IMR-90 (cell line): ENCODE measurements at regions not wholly inside any gene's neighbourhood (a gene's known extent, or its start where the extent isn't known, plus 50 kb on each side); places are given as distances from the start of the nearest gene placed in this dataset.

Experiments used
- CEBPB ChIP-seq: IDR thresholded peaks from 2 replicates; pipeline ENCODE4 v1.6.1; 2012; ENCODE audit warnings: low read depth, low read length, improper control_type of control experiment
- MAZ ChIP-seq: IDR thresholded peaks from 2 replicates; pipeline ENCODE4 v1.6.1; 2012; ENCODE audit warnings: low read depth, mild to moderate bottlenecking, low read length, improper control_type of control experiment, moderate library complexity, borderline replicate concordance
- MXI1 ChIP-seq: IDR thresholded peaks from 2 replicates; pipeline ENCODE4 v1.6.1; 2012; ENCODE audit warnings: low read depth, mild to moderate bottlenecking, low read length, moderate library complexity, borderline replicate concordance
- POLR2A ChIP-seq: IDR thresholded peaks from 2 replicates; pipeline ENCODE4 v1.6.1; 2012; ENCODE audit warnings: mild to moderate bottlenecking, low read depth, low read length
- RAD21 ChIP-seq: IDR thresholded peaks from 2 replicates; pipeline ENCODE4 v1.6.1; 2012; ENCODE audit warnings: low read length, improper control_type of control experiment
- RCOR1 ChIP-seq: IDR thresholded peaks from 2 replicates; pipeline ENCODE4 v1.6.1; 2012; ENCODE audit warnings: mild to moderate bottlenecking, low read length, improper control_type of control experiment; ENCODE audit not compliant: insufficient replicate concordance
- RFX5 ChIP-seq: IDR thresholded peaks from 2 replicates; pipeline ENCODE4 v1.8.0; 2012; ENCODE audit warnings: low read depth, mild to moderate bottlenecking, low read length, moderate library complexity
- SMC3 ChIP-seq: fragments of 150-350 bp; IDR thresholded peaks from 2 replicates; pipeline ENCODE4 v1.6.1; 2016; ENCODE audit warnings: low read depth, mild to moderate bottlenecking, antibody characterized with exemption, low read length, moderate library complexity
- TF ChIP-seq, protein P1 (sequence below): conservative IDR thresholded peaks from 2 replicates; pipeline ENCODE4 v1.5.1; 2012; ENCODE audit warnings: mild to moderate bottlenecking, low read depth, low read length, improper control_type of control experiment

DNA sequence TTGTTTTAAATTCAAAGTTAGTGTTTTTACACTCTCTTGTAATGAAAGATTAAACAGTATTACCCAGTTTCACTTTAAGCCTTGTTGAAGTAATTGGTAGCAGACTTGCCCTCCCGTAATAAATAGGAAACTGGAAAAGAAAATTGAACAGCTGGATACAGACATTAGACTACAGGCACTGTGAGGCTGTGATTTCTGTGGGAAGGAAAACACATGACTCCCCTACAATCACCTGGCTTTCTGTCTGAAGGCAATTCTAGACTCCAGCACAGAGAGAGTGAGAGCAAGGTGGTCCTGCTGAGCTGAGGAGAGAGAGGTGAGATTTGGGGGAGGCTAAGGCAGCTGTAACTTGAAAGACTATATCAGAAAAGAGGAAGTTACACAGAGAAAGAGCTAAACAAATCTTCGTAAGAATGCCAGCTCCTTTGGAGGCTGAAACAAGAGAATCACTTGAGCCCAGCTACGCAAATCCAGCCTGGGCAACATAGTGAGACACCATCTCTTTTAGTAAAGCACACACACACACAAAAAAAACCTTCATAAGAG is 57.8 kb upstream of the CDYL2 start:
- TF ChIP-seq MXI1 = no peak
- TF ChIP-seq, protein P1, sequence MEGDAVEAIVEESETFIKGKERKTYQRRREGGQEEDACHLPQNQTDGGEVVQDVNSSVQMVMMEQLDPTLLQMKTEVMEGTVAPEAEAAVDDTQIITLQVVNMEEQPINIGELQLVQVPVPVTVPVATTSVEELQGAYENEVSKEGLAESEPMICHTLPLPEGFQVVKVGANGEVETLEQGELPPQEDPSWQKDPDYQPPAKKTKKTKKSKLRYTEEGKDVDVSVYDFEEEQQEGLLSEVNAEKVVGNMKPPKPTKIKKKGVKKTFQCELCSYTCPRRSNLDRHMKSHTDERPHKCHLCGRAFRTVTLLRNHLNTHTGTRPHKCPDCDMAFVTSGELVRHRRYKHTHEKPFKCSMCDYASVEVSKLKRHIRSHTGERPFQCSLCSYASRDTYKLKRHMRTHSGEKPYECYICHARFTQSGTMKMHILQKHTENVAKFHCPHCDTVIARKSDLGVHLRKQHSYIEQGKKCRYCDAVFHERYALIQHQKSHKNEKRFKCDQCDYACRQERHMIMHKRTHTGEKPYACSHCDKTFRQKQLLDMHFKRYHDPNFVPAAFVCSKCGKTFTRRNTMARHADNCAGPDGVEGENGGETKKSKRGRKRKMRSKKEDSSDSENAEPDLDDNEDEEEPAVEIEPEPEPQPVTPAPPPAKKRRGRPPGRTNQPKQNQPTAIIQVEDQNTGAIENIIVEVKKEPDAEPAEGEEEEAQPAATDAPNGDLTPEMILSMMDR = no peak
- no peak for TF ChIP-seq POLR2A
- TF ChIP-seq RAD21 = no peak
- no peak for TF ChIP-seq RCOR1
- no peak for TF ChIP-seq MAZ
- no peak for TF ChIP-seq SMC3
- no peak for TF ChIP-seq RFX5
- no peak for TF ChIP-seq CEBPB
